SK-N-SH (cell line): ENCODE measurements at regions not wholly inside any gene's neighbourhood (a gene's known extent, or its start where the extent isn't known, plus 50 kb on each side); places are given as distances from the start of the nearest gene placed in this dataset.

Experiments
- CTCF ChIA-PET: fragments of 300-600, 350-600 bp; formaldehyde crosslinking; extraction: SDS; loops from one replicate; lab custom pipeline; 2021; lab: Yijun Ruan, JAX
- POLR2A ChIA-PET: fragments of 350-600 bp; sonication (Branson Sonifier 250); formaldehyde crosslinking; extraction: SDS; loops from one replicate; lab custom pipeline; 2020; ENCODE audit warnings: antibody characterized with exemption, inconsistent platforms; lab: Yijun Ruan, JAX
- DNase-seq: peaks from one replicate; pipeline ENCODE4 v3.0.0; 2012
- H2AFZ ChIP-seq: fragments of 200-600 bp; sonication (generic); 2 replicates; pipeline ENCODE4 v1.8.1; 2016; ENCODE audit warnings: antibody characterized with exemption, mild to moderate bottlenecking, low read depth
- H3F3A ChIP-seq: fragments of 200-600 bp; sonication (generic); replicated peaks from 2 replicates; pipeline ENCODE3; 2016; ENCODE audit warnings: antibody characterized with exemption, mild to moderate bottlenecking; ENCODE audit not compliant: insufficient read depth
- H3K27ac ChIP-seq, 2 experiments: fragments of 200-500 bp in 1 of 2; fragments of 200-600 bp in 1 of 2; sonication (Bioruptor generic) in 1 of 2; sonication (generic), shearing (Covaris generic) in 1 of 2; 2 replicates each; pipeline versions ENCODE4 v1.5.1 to v1.6.1; 2014 to 2016; ENCODE audit warnings: low read depth in 2 of 2, inconsistent platforms in 1 of 2, low read length in 1 of 2, mild to moderate bottlenecking in 1 of 2, mixed read lengths in 1 of 2
- H3K27me3 ChIP-seq: fragments of 200-600 bp; sonication (generic), shearing (Covaris generic); 2 replicates; pipeline ENCODE4 v1.6.1; 2016; ENCODE audit warnings: mixed run types; ENCODE audit not compliant: insufficient read depth
- H3K36me3 ChIP-seq, 2 experiments: fragments of 200-500 bp in 1 of 2; fragments of 200-600 bp in 1 of 2; sonication (Bioruptor generic) in 1 of 2; sonication (generic) in 1 of 2; replicated peaks in 1 of 2; 2 replicates each; pipeline versions ENCODE3 to v1.5.1; 2014 to 2016; ENCODE audit warnings: low read length in 1 of 2, mild to moderate bottlenecking in 1 of 2; ENCODE audit not compliant: insufficient read depth in 2 of 2, control insufficient read depth in 1 of 2
- H3K4me1 ChIP-seq, 2 experiments: fragments of 200-500 bp in 1 of 2; fragments of 200-600 bp in 1 of 2; sonication (Bioruptor generic) in 1 of 2; sonication (generic), shearing (Covaris generic) in 1 of 2; 2 replicates each; pipeline versions ENCODE4 v1.5.1 to v1.6.1; 2014 to 2016; ENCODE audit warnings: low read depth in 1 of 2, low read length in 1 of 2, mixed run types in 1 of 2; ENCODE audit not compliant: insufficient read depth in 2 of 2, control insufficient read depth in 1 of 2
- H3K4me2 ChIP-seq: fragments of 200-600 bp; sonication (generic), shearing (Covaris generic); 2 replicates; pipeline ENCODE4 v1.6.1; 2017; ENCODE audit warnings: mixed run types
- H3K4me3 ChIP-seq, 2 experiments: fragments of 200-500 bp in 1 of 2; fragments of 200-600 bp in 1 of 2; sonication (Bioruptor generic) in 1 of 2; sonication (generic), shearing (Covaris generic) in 1 of 2; 2 replicates each; pipeline versions ENCODE4 v1.5.1 to v1.8.1; 2014 to 2016; ENCODE audit warnings: low read depth in 2 of 2, inconsistent platforms in 1 of 2, low read length in 1 of 2, mild to moderate bottlenecking in 1 of 2, mixed read lengths in 1 of 2, moderate library complexity in 1 of 2
- H3K79me2 ChIP-seq: fragments of 200-600 bp; sonication (generic); 2 replicates; pipeline ENCODE4 v1.8.1; 2017; ENCODE audit warnings: mild to moderate bottlenecking; ENCODE audit not compliant: insufficient read depth
- H3K9ac ChIP-seq: fragments of 200-600 bp; sonication (generic); 2 replicates; pipeline ENCODE4 v1.6.1; 2017; ENCODE audit warnings: mixed run types
- H3K9me2 ChIP-seq: fragments of 200-600 bp; sonication (generic); 2 replicates; pipeline ENCODE4 v1.6.1; 2017; ENCODE audit warnings: mixed run types
- H3K9me3 ChIP-seq: fragments of 200-600 bp; sonication (generic); 2 replicates; pipeline ENCODE4 v1.6.1; 2017; ENCODE audit warnings: mixed run types, mild to moderate bottlenecking, moderate library complexity
- H4K20me1 ChIP-seq: fragments of 200-600 bp; sonication (generic); 2 replicates; pipeline ENCODE4 v1.6.1; 2017; ENCODE audit warnings: mild to moderate bottlenecking, mixed run types; ENCODE audit not compliant: insufficient read depth
- ELF1 ChIP-seq: IDR thresholded peaks from 2 replicates; pipeline ENCODE4 v1.4.0; 2012
- EP300 ChIP-seq, 2 experiments: IDR thresholded peaks; 2 replicates each; pipeline versions ENCODE4 v1.4.0 to v1.6.1; 2012; ENCODE audit warnings: borderline replicate concordance in 1 of 2, low read depth in 1 of 2, low read length in 1 of 2
- EZH2phosphoT487 ChIP-seq: fragments of 200-600 bp; sonication (generic); IDR thresholded peaks from 2 replicates; pipeline ENCODE4 v1.6.1; 2017; ENCODE audit warnings: low read depth, mixed run types, mild to moderate bottlenecking, antibody characterized with exemption, moderate library complexity, borderline replicate concordance
- FOXM1 ChIP-seq: IDR thresholded peaks from 2 replicates; pipeline ENCODE4 v1.4.0; 2012; ENCODE audit warnings: low read depth, mild to moderate bottlenecking
- GABPA ChIP-seq: IDR thresholded peaks from 2 replicates; pipeline ENCODE4 v1.4.0; 2012; ENCODE audit warnings: low read depth, mild to moderate bottlenecking
- JUND ChIP-seq: IDR thresholded peaks from 2 replicates; pipeline ENCODE4 v1.4.0; 2012
- MAX ChIP-seq: IDR thresholded peaks from 2 replicates; pipeline ENCODE4 v1.4.0; 2012; ENCODE audit warnings: low read depth
- NFIC ChIP-seq: IDR thresholded peaks from 2 replicates; pipeline ENCODE4 v1.4.0; 2012; ENCODE audit warnings: borderline replicate concordance
- NRF1 ChIP-seq: IDR thresholded peaks from 2 replicates; pipeline ENCODE4 v1.6.1; 2012; ENCODE audit warnings: low read depth, mild to moderate bottlenecking, low read length
- PBX3 ChIP-seq: IDR thresholded peaks from 2 replicates; pipeline ENCODE4; 2012
- POLR2AphosphoS5 ChIP-seq: IDR thresholded peaks from 2 replicates; pipeline ENCODE4 v1.6.1; 2012; ENCODE audit warnings: low read depth, low read length
- RAD21 ChIP-seq: IDR thresholded peaks from 2 replicates; pipeline ENCODE4 v1.6.1; 2012; ENCODE audit warnings: mild to moderate bottlenecking, low read length
- RCOR1 ChIP-seq: fragments of 150-350 bp; IDR thresholded peaks from 2 replicates; pipeline ENCODE4 v1.6.1; 2017; ENCODE audit warnings: antibody characterized with exemption, low read length
- RXRA ChIP-seq: IDR thresholded peaks from 2 replicates; pipeline ENCODE4 v1.4.0; 2012; ENCODE audit warnings: low read depth, mild to moderate bottlenecking, borderline replicate concordance
- SMC3 ChIP-seq: IDR thresholded peaks from 2 replicates; pipeline ENCODE4 v1.6.1; 2012; ENCODE audit warnings: low read depth, low read length, improper control_type of control experiment
- TAF1 ChIP-seq: IDR thresholded peaks from 2 replicates; pipeline ENCODE4 v1.6.1; 2012; ENCODE audit warnings: low read depth, mild to moderate bottlenecking, low read length, moderate library complexity, borderline replicate concordance
- TCF12 ChIP-seq: IDR thresholded peaks from 2 replicates; pipeline ENCODE4 v1.4.0; 2012
- TEAD4 ChIP-seq: IDR thresholded peaks from 2 replicates; pipeline ENCODE4 v1.4.0; 2012; ENCODE audit warnings: mild to moderate bottlenecking, borderline replicate concordance; ENCODE audit not compliant: insufficient read depth
- WGBS: methylation state at CpG from one replicate; pipeline ENCODE4 v1.1.6; 2017; ENCODE audit warnings: low lambda C conversion rate; 5-methylcytosine and 5-hydroxymethylcytosine counted together
- TF ChIP-seq, protein P1 (sequence below): fragments of 200-600 bp; sonication (generic); IDR thresholded peaks from 2 replicates; pipeline ENCODE4 v1.6.1; 2017; ENCODE audit warnings: antibody characterized with exemption, mild to moderate bottlenecking, moderate library complexity

GRCh38 chr22:47957649-47958048 is 1195.2 kb downstream of the TBC1D22A start:
- Histone ChIP-seq H3K4me3 (no peak overlapping the region), H3K79me2 (no peaks in the 10 kb centered on the region), H3K9ac (no peak overlapping the region), H3K4me2 (no peak overlapping the region), H3K36me3 (no peaks in the 10 kb centered on the region), H3K27me3 (no peaks in the 10 kb centered on the region), H2AFZ (no peak overlapping the region), H3K9me2 (no peaks in the 10 kb centered on the region), H3F3A (no peaks in the 10 kb centered on the region), H3K4me1 (no peaks in the 10 kb centered on the region), H4K20me1 (no peaks in the 10 kb centered on the region), H3K9me3 (peaks cover 9% of the 10 kb centered on the region; the same call in 1 of the 2 replicates), H3K27ac (no peak overlapping the region)
- ChIA-PET CTCF (no interaction called here), POLR2A (no interaction called here)
- TF ChIP-seq MAX (no peak), TAF1 (no peak), RCOR1 (no peak), JUND (no peak), RAD21 (no peak), NRF1 (no peak), PBX3 (no peak), TCF12 (no peak), GABPA (no peak), ELF1 (no peak), NFIC (no peak), SMC3 (no peak), FOXM1 (no peak), TEAD4 (no peak)
- TF ChIP-seq, protein P1, sequence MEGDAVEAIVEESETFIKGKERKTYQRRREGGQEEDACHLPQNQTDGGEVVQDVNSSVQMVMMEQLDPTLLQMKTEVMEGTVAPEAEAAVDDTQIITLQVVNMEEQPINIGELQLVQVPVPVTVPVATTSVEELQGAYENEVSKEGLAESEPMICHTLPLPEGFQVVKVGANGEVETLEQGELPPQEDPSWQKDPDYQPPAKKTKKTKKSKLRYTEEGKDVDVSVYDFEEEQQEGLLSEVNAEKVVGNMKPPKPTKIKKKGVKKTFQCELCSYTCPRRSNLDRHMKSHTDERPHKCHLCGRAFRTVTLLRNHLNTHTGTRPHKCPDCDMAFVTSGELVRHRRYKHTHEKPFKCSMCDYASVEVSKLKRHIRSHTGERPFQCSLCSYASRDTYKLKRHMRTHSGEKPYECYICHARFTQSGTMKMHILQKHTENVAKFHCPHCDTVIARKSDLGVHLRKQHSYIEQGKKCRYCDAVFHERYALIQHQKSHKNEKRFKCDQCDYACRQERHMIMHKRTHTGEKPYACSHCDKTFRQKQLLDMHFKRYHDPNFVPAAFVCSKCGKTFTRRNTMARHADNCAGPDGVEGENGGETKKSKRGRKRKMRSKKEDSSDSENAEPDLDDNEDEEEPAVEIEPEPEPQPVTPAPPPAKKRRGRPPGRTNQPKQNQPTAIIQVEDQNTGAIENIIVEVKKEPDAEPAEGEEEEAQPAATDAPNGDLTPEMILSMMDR = no peak
- 33% methylated on average over 2 of the region's 2 CpGs for WGBS
- DNase-seq = no peak

- TF ChIP-seq FOXM1 (no peak), TCF12 (no peak), EZH2phosphoT487 (no peak), PBX3 (no peak), ELF1 (no peak), EP300 (IDR thresholded peaks at IDR 0.05; ENCODE audit: borderline replicate concordance in 1 of 2, low read depth in 1 of 2, low read length in 1 of 2) (no peak), RCOR1 (no peak), NRF1 (no peak), NFIC (no peak), POLR2AphosphoS5 (no peak), RXRA (no peak)
- WGBS = 13% methylated on average over 7 of the region's 7 CpGs
Observed at GRCh38 chr22:47954107-47954506, 1191.7 kb downstream of the TBC1D22A start.

More at GRCh38 chr22:47954107-47954506, 1191.7 kb downstream of the TBC1D22A start:
- Histone ChIP-seq H3K4me1 (no peaks in the 10 kb centered on the region), H3K79me2 (no peaks in the 10 kb centered on the region), H2AFZ (no peak overlapping the region), H3F3A (no peaks in the 10 kb centered on the region), H3K27me3 (no peaks in the 10 kb centered on the region), H3K4me3 (no peak overlapping the region), H3K4me2 (no peak overlapping the region), H3K9ac (no peak overlapping the region), H4K20me1 (no peaks in the 10 kb centered on the region), H3K9me2 (no peaks in the 10 kb centered on the region), H3K27ac (no peak overlapping the region), H3K36me3 (no peaks in the 10 kb centered on the region), H3K9me3 (peaks cover 9% of the 10 kb centered on the region; the same call in 1 of the 2 replicates)
- DNase-seq = no peak
- ChIA-PET CTCF (no interaction called here), POLR2A (no interaction called here)
